GM18951 (cell line): ENCODE measurements at regions not wholly inside any gene's neighbourhood (a gene's known extent, or its start where the extent isn't known, plus 50 kb on each side); places are given as distances from the start of the nearest gene placed in this dataset.

ENCODE experiments used
- POLR2A ChIP-seq: IDR thresholded peaks from 4 replicates; pipeline ENCODE4 v1.6.1; 2011; ENCODE audit warnings: mild to moderate bottlenecking; ENCODE audit not compliant: insufficient read length, insufficient read depth; ENCODE audit errors: extremely low read depth
- in situ Hi-C: fragments of 300-500 bp; cut with MboI; formaldehyde crosslinking; loops from one replicate; pipeline ENCODE4 v1.12.0; 2022; ENCODE audit warnings: low sequenced_read_pairs, mixed read lengths, inconsistent platforms; ENCODE audit not compliant: unreplicated experiment

DNA sequence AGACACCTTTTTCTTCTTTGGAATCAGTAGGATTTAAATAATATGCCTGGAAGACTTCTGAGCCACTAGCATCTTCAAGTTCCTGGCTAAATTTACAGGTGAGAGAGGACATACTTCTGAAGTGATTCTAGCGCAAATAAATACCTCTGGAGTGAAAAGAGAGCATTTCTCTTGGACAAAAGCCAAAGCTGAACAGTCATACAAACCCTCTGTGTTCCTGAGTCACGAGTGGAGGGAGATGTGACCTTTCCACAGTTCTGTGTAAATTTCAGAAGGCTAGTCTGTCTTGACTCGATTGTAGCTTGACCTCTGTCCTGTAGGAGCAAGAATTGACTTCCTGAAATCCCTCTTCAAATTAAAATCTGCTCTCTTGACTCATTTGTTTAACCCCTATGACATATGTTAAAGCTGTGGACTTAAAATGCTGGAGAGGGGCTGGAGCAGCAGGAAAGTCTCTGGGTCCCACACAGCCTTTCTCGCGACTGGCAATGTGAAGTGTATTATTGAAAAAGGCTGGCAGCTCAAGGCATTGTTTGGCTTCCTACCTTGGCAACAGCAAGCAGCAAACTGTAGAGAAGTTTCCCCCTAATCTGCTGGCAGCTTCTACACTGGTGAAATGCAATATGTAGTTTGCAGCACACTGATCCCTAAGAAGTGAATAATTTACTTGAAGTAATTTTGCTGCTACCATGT lies 79.6 kb upstream of the GCFC2 start:
- in situ Hi-C loops: loop anchor here (25.0 kb wide), 1 partner anchor 797 kb away; no protein-coding TSS in a partner anchor
- no peak for TF ChIP-seq POLR2A

DNA sequence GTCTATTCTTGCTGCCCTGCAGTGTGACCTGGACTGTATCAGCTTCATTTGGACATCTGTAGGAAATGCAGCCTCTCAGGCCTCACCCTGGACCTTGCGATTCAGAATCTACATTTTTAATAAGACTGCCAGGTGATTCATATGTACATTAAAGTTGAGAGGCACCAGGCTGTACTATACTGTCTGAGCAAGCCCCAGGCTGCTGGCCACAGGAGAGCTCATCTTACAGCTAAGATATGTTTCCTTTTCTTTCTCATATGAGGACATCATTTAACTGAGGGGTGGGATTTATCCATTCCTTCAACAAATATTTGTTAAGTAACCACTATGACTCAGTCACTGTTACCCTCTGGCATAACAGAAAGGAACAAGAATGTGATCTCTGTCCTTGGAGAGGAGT lies 78.2 kb upstream of the GCFC2 start:
- in situ Hi-C loops: loop anchor here (25.0 kb wide), 1 partner anchor 798 kb away; no protein-coding TSS in a partner anchor
- TF ChIP-seq POLR2A: no peak

DNA sequence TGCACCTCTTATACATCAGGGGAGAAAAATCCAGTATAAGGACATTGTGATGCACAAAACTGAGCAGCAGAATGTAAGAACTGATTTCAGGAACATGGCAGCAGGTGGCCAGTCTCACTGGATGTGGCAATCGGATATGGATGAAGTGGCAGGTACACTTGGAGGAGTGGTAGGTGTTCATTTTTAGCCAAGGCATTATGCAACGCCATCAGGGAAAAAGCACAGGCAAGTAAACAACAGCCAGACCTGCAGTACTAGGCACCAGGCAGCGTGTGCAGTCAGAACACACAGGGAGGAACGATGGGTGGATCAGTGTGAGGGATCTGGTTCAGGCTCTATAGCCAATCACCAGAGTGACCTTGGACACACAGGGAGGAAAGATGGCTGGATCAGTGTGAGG lies 77.4 kb upstream of the GCFC2 start:
- TF ChIP-seq POLR2A: no peak
- in situ Hi-C loops: loop anchor here (25.0 kb wide), 1 partner anchor 799 kb away; no protein-coding TSS in a partner anchor

DNA sequence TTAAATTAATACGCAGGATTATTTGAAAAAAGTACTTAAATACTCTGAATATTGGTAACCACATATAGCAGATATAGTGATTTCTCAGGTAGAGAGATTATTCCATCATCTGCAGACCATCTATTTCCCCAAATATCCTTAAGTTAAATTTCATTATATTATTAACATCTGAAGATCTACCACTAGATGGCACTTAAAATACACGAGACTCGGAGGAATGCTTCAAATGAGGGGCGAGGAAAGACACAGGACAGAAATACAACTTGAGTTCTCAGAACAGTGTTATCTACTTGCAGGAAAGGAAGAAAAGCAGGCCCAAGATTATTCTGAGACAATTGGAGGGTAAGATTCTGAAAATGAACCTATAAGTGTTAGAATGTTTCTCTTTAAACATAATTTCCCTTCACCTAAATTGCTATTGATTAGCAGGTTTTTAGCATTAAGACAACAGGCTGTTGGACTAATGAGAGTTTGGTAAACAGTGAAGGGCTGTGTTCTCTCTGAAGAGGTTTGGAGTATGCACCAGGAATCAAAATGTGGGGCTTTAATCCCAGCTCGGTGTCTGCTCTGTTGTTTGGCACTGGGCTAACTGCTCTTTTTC lies 76.9 kb upstream of the GCFC2 start:
- no peak for TF ChIP-seq POLR2A
- in situ Hi-C loops: loop anchor here (25.0 kb wide), 1 partner anchor 800 kb away; no protein-coding TSS in a partner anchor

DNA sequence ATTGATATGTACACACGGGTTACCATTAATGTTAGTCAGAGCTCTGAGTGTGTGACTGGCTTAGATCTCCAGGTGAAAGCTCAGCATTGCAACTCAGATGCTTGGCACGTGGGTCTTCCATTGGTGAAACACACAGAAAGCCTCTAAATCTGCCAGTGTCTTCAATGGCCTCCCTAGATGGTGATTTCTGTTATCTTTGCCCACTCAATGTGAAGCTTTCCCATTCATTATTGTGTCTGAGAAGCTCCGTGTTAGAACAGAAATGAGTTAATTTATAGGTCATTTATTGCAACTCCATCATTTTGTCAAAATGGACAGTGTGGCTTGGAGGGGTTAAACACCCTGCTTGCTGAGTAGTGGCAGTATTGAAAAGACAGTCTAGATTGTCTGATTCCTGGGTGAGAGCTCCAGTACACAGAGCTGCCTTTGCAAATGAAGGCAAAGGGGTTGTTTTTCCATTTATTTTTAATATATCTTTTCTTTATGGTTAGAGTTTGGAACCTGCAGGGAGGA lies 64.7 kb upstream of the GCFC2 start:
- in situ Hi-C loops: loop anchor here (25.0 kb wide), 1 partner anchor 812 kb away; no protein-coding TSS in a partner anchor
- no peak for TF ChIP-seq POLR2A

DNA sequence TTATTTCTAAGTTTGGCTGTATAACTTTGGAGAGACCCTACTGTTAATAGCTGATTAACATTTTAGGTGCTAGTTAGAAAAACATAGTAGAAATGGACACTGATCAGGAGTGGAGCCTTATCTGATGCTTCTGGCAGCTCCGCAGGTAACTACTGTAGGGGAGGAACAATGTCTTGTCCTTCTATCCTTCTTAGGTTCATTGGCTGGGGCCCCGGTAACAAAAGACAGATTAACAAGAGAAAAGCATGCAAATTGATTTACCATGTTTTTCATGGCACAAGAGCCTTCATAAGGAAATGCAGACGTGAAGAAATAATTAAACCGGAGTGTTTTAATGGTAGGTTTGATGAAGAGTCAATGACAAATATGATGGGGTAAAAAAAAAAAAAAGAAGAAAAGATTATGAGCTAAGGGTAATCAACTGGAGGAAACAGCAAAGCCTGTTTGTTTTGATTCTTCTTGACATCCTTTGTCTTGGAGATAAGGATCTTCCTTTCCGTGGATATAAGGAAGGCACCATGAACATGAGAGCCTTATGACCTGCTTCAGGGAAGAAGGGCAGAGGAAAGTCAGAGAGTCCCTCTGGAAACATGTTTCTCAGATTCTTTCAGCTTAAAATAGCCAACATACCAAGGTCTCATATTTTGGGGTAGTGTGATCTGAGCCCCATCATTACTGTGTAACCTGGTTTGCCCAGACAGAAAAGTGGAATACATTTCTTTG lies 62.4 kb upstream of the GCFC2 start:
- TF ChIP-seq POLR2A: no peak
- in situ Hi-C loops: no loop called here

DNA sequence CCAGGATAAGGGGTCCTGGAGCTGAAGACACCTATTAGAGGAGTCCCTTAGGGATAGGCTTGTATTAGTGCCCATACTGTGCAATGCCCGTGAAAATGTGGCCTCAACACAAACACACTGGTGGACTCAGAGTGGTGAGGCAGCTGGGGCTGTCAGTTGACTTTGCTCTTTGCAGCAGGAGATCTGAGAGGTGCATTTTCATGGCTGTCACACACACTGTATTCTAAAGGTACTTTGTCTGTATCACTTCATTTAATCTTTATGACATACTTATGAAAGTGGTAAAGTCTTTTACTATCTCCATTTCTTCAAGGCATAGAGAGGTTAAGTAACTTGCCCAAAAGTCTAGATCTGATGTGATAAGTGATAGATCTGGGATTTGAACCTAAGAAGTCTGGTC lies 55.1 kb upstream of the GCFC2 start:
- in situ Hi-C loops: no loop called here
- no peak for TF ChIP-seq POLR2A

DNA sequence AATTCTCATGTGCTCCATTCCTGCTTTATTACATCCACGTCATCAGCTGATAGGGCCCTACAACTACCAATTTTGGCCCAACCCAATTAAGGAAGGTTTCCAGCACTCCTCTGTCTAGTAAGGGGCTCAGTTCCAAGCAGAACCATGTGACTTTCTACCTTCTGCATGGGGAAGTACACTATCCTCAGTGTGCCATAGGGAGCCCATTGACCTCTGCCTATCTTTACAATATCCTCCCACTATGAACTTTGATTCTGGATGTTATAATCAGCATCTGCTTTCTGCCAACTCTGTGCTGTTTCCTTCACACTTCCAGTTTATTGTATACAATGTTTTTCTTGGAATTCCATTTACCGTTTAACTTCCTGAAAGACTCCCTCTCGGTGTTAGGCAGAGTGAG lies 53.9 kb upstream of the GCFC2 start:
- in situ Hi-C loops: no loop called here
- no peak for TF ChIP-seq POLR2A
